Keratinocyte (primary cell): ENCODE measurements at regions not wholly inside any gene's neighbourhood (a gene's known extent, or its start where the extent isn't known, plus 50 kb on each side); places are given as distances from the start of the nearest gene placed in this dataset.

Source experiments
- CTCF ChIP-seq, 3 experiments: IDR thresholded peaks in 1 of 3; conservative IDR thresholded peaks in 1 of 3; optimal IDR thresholded peaks in 1 of 3; 2 replicates in 2 of 3; 3 replicates in 1 of 3; pipeline versions ENCODE3 to v1.5.1; 2011; ENCODE audit warnings: low read length in 3 of 3, mild to moderate bottlenecking in 3 of 3, moderate library complexity in 2 of 3, control low read depth in 1 of 3, inconsistent platforms in 1 of 3; ENCODE audit not compliant: insufficient read depth in 2 of 3; ENCODE audit errors: extremely low read depth in 1 of 3
- EZH2 ChIP-seq: IDR thresholded peaks from one replicate; pipeline ENCODE4 v1.6.1; 2012; ENCODE audit warnings: inconsistent platforms, mild to moderate bottlenecking, low read length, moderate library complexity

- TF ChIP-seq CTCF (optimal IDR thresholded peaks at IDR 0.05 in 1 of 3, IDR thresholded peaks at IDR 0.05 in 1 of 3, conservative IDR thresholded peaks at IDR 0.05 in 1 of 3; ENCODE audit: extremely low read depth in 1 of 3, insufficient read depth in 2 of 3, low read length in 3 of 3) (no peak), EZH2 (no peak)
Observed at GRCh38 chr1:240682859-240683242, 70.9 kb upstream of the GREM2 start.
